Tongue (tissue), 1 donor: ENCODE measurements at regions not wholly inside any gene's neighbourhood (a gene's known extent, or its start where the extent isn't known, plus 50 kb on each side); places are given as distances from the start of the nearest gene placed in this dataset.
"Not testable (repeated sequence)": the region's sequence is repeated elsewhere in the genome, so short reads cannot be mapped to it uniquely, and the experiment has no call there.

Experiments used
- DNase-seq: peaks from one replicate; pipeline ENCODE4 v3.0.0-alpha.2; 2015

GRCh38 chr22:26806445-26807175, 149.2 kb downstream of the MIAT start:
- peak; percentile 61 for DNase-seq

- DNase-seq: no peak
These were observed 154.2 kb downstream of the MIAT start for GRCh38 chr22:26811647-26811992.

GRCh38 chr22:26812731-26813130, 155.3 kb downstream of the MIAT start:
- DNase-seq: no peak

- DNase-seq: no peak
These were observed 159.3 kb downstream of the MIAT start for GRCh38 chr22:26816726-26817125.

- DNase-seq: no peak
These were observed 160.5 kb downstream of the MIAT start for GRCh38 chr22:26817926-26818325.

GRCh38 chr22:26821854-26822253, 164.5 kb downstream of the MIAT start:
- DNase-seq: no peak

- DNase-seq: no peak
These were observed 164.9 kb downstream of the MIAT start for GRCh38 chr22:26822313-26822712.

GRCh38 chr22:26823966-26824365, 166.6 kb downstream of the MIAT start:
- DNase-seq: no peak

- DNase-seq: no peak
These were observed 168.9 kb downstream of the MIAT start for GRCh38 chr22:26825960-26826935.

- DNase-seq: no peak
These were observed 170.2 kb downstream of the MIAT start for GRCh38 chr22:26827611-26828010.

- no peak for DNase-seq
These were observed 170.9 kb downstream of the MIAT start for GRCh38 chr22:26828311-26828710.

GRCh38 chr22:26830837-26831236, 173.4 kb downstream of the MIAT start:
- DNase-seq: no peak

GRCh38 chr22:26835023-26835422, 177.6 kb downstream of the MIAT start:
- DNase-seq: no peak

GRCh38 chr22:26835929-26836528, 178.6 kb downstream of the MIAT start:
- peak; percentile 52 for DNase-seq

- no peak for DNase-seq
These were observed 180.5 kb downstream of the MIAT start for GRCh38 chr22:26837784-26838470.

GRCh38 chr22:26838471-26838825, 181.1 kb downstream of the MIAT start:
- no peak for DNase-seq

GRCh38 chr22:26839216-26839615, 181.8 kb downstream of the MIAT start:
- DNase-seq: no peak

- not testable (repeated sequence) for DNase-seq
These were observed 183.4 kb downstream of the MIAT start for GRCh38 chr22:26840770-26841169.

GRCh38 chr22:26842103-26842502, 184.7 kb downstream of the MIAT start:
- no peak for DNase-seq

GRCh38 chr22:26845021-26845743, 187.8 kb downstream of the MIAT start:
- peak; percentile 43 for DNase-seq

GRCh38 chr22:26846076-26846475, 188.7 kb downstream of the MIAT start:
- no peak for DNase-seq

- no peak for DNase-seq
These were observed 189.3 kb downstream of the MIAT start for GRCh38 chr22:26846645-26847044.
